GM21526 (cell line): ENCODE measurements at regions not wholly inside any gene's neighbourhood (a gene's known extent, or its start where the extent isn't known, plus 50 kb on each side); places are given as distances from the start of the nearest gene placed in this dataset.
A peak's percentile ranks its signal among the peaks of the same experiment; 100 is the strongest.

Experiments
- ATAC-seq: cut with Tn5 transposase; IDR thresholded peaks from one replicate; pipeline ENCODE4 v1.9.1; 2021; ENCODE audit warnings: moderate library complexity; ENCODE audit not compliant: unreplicated experiment, low FRiP score

GRCh38 chr18:5091741-5092140, 105.3 kb downstream of the AKAIN1 start:
- no peak for ATAC-seq

- no peak for ATAC-seq
Measured at GRCh38 chr18:5075297-5075696, 121.8 kb downstream of the AKAIN1 start.

- peak; percentile 83 for ATAC-seq
Measured at GRCh38 chr18:5073026-5073944, 123.8 kb downstream of the AKAIN1 start.

GRCh38 chr18:5068851-5069250, 128.2 kb downstream of the AKAIN1 start:
- no peak for ATAC-seq

GRCh38 chr18:5066380-5066977, 130.6 kb downstream of the AKAIN1 start:
- no peak for ATAC-seq

- no peak for ATAC-seq
Measured at GRCh38 chr18:5065615-5066014, 131.4 kb downstream of the AKAIN1 start.

- ATAC-seq, result no peak
Measured at GRCh38 chr18:5064841-5065370, 132.2 kb downstream of the AKAIN1 start.

- ATAC-seq, result no peak
Measured at GRCh38 chr18:5061785-5062184, 135.3 kb downstream of the AKAIN1 start.

GRCh38 chr18:5060543-5060942, 136.5 kb downstream of the AKAIN1 start:
- ATAC-seq, result no peak

GRCh38 chr18:5059696-5060032, 137.4 kb downstream of the AKAIN1 start:
- ATAC-seq, result no peak

- peak; percentile 63 for ATAC-seq
Measured at GRCh38 chr18:5058768-5059695, 138.0 kb downstream of the AKAIN1 start.

- peak; percentile 85 for ATAC-seq
Measured at GRCh38 chr18:5057386-5058348, 139.4 kb downstream of the AKAIN1 start.

- no peak for ATAC-seq
Measured at GRCh38 chr18:5052491-5052890, 144.6 kb downstream of the AKAIN1 start.

- ATAC-seq, result no peak
Measured at GRCh38 chr18:5051207-5051606, 145.8 kb downstream of the AKAIN1 start.

GRCh38 chr18:5049124-5049523, 147.9 kb downstream of the AKAIN1 start:
- ATAC-seq, result no peak

GRCh38 chr18:5040476-5040875, 156.6 kb downstream of the AKAIN1 start:
- ATAC-seq, result no peak

- no peak for ATAC-seq
Measured at GRCh38 chr18:5036523-5036922, 160.5 kb downstream of the AKAIN1 start.

- no peak for ATAC-seq
Measured at GRCh38 chr18:5031216-5031615, 165.8 kb downstream of the AKAIN1 start.

- ATAC-seq, result no peak
Measured at GRCh38 chr18:5030636-5031035, 166.4 kb downstream of the AKAIN1 start.

- no peak for ATAC-seq
Measured at GRCh38 chr18:5029592-5029991, 167.5 kb downstream of the AKAIN1 start.
